Coronary artery (tissue), 2 donors: ENCODE measurements at regions not wholly inside any gene's neighbourhood (a gene's known extent, or its start where the extent isn't known, plus 50 kb on each side); places are given as distances from the start of the nearest gene placed in this dataset.

ENCODE experiments used
- DNase-seq: peaks from one replicate; pipeline ENCODE4 v3.0.0-alpha.2; 2017; ENCODE audit warnings: low spot score
- H3K27ac ChIP-seq, 2 donors: fragments of 200-600 bp; sonication (generic); one replicate each; pipeline ENCODE4 v1.5.1; 2016 to 2019
- H3K4me3 ChIP-seq: fragments of 200-600 bp; sonication (generic); 2 replicates; pipeline ENCODE4 v1.5.1; 2016; ENCODE audit warnings: mild to moderate bottlenecking, moderate library complexity
- TF ChIP-seq, protein P1 (sequence below): fragments of 200-600 bp; sonication (generic); IDR thresholded peaks from one replicate; pipeline ENCODE4 v1.5.1; 2019; ENCODE audit warnings: antibody characterized with exemption

DNA sequence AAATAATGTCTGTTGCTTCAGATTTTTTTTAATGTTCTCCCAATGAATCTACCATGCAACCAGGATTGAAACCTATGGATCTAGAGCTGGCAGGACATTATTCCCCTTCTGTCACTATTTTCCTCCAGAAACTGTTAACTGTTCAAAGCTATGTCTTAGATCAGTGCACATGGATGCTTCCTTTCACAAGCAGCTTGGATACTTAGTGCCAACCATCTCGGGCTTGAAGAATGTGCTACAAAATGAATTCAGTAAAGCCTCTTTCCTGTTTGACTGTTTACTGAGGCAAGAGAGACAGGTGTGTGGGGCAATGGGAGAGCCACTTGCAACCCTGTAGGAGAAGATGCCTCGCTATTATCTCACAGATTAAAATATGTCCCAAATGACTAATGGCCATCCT, 774.8 kb downstream of the KCTD16 start:
- TF ChIP-seq, protein P1, sequence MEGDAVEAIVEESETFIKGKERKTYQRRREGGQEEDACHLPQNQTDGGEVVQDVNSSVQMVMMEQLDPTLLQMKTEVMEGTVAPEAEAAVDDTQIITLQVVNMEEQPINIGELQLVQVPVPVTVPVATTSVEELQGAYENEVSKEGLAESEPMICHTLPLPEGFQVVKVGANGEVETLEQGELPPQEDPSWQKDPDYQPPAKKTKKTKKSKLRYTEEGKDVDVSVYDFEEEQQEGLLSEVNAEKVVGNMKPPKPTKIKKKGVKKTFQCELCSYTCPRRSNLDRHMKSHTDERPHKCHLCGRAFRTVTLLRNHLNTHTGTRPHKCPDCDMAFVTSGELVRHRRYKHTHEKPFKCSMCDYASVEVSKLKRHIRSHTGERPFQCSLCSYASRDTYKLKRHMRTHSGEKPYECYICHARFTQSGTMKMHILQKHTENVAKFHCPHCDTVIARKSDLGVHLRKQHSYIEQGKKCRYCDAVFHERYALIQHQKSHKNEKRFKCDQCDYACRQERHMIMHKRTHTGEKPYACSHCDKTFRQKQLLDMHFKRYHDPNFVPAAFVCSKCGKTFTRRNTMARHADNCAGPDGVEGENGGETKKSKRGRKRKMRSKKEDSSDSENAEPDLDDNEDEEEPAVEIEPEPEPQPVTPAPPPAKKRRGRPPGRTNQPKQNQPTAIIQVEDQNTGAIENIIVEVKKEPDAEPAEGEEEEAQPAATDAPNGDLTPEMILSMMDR: no peak
- no peak overlapping the region for H3K4me3 ChIP-seq
- no peak overlapping the region for H3K27ac ChIP-seq
- no peak for DNase-seq

DNA sequence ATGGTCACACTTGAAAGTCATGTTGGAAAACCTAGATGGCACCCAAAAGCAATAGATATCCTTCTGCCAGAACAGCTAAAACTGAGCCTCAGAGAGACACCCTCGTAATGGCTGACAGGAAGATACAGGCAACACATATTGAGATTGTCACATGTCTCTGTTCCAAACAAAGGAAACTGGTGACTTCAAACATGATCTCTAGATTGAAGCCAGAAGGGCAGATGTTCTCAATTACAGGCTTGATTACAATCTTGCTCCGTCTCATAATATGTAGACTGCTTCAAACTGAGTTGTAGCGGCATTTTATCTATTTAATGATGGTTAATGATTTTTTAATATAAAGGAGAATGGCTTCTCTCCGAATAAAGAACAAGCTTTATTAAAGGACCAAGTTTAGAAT, 774.3 kb downstream of the KCTD16 start:
- Histone ChIP-seq H3K4me3 (no peak overlapping the region), H3K27ac (no peak overlapping the region)
- no peak for DNase-seq
- TF ChIP-seq, protein P1: no peak

DNA sequence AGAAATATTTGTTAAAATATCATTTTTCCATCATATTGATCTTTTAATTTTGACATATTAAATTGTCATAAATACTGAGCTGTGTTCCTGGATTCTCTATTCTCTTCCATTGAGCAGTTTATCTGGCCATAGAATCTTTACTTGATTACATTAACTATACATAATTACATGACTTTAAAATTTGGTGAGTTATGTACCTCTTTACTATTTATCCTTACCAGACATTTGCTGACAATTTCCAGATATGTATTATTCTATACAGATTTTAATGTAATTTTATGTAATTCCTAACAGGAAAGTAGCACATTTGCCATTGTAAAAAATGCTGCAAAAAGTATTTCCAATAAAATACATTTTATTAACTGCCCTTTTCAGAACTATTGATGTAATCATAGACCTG, 770.3 kb downstream of the KCTD16 start:
- TF ChIP-seq, protein P1: no peak
- Histone ChIP-seq H3K4me3 (no peak overlapping the region), H3K27ac (no peak overlapping the region)
- DNase-seq: no peak

DNA sequence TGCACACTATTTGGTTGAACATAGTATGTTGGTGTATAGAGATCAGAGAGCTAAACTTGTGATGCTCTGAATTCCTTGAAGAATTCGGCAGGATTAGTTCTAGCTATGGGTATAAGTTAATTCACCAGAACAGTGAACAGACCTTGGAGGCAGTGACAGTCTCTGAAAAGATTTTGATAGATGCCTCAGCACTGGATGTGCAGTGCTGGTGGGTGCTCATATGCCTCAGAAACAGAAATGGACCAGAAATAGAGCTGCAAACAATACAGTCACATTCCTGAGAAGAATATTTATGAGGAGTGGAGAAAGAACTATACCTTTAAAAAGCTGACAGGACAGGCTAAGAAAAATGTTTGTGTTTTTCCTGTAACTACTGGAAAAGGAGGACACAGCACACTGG, 747.7 kb downstream of the KCTD16 start:
- DNase-seq: no peak
- Histone ChIP-seq H3K27ac (no peak overlapping the region), H3K4me3 (no peak overlapping the region)
- TF ChIP-seq, protein P1: no peak

DNA sequence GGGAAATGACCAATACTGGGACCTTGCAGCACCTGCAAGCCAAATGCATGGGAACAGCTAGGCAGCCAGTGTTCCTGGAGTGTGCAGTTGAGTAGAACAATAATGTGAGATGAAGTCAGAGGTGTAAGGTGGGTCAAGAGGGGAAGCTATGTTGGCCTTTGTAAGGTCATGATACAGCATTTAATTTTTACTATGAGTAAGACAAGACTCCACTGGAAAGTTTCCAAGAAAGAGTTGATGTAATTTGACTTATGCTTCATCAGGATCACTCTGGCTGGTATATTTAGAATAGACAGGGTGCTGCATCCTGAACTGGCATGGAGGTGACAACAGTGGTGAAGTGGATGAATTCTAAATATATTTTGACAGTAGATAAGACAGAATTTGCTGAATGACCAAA, 744.8 kb downstream of the KCTD16 start:
- TF ChIP-seq, protein P1: no peak
- H3K27ac ChIP-seq: no peak overlapping the region
- no peak overlapping the region for H3K4me3 ChIP-seq
- DNase-seq: no peak

DNA sequence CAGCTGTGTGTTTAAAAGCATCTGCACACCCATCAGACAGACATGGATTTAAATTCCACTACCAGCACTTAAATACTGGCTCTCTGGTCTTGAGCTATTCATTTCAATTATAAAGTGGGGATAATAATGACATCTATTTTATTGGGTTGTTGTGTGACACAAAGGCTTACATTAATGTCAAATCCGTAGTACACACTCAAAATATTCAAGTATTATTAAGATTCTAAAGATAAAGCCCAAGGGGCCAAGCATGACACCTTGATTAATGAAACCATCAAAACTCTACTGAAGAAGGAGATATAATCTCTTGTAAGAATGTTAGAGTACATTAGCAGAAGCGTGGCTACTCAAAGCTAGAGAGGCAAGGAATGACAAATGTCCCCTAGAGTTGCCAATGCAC, 743.0 kb downstream of the KCTD16 start:
- Histone ChIP-seq H3K27ac (no peak overlapping the region), H3K4me3 (no peak overlapping the region)
- DNase-seq: no peak
- TF ChIP-seq, protein P1: no peak

DNA sequence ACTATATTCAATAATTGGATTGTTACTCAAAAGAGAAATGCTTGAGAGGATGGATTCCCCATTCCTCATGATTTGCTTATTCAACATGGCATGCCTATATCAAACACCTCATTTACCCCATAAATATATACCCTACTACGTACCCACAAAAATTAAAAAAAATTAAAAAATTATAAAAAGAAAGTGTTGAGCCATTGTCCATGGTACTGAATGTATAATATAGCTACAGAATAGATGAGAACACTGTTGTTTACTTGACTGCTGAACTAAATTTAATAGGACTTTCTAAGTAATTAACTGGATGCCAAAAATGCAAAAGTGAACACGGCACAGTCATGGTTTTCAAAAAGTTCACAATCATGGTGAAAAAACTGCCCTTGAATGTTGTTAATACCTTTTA, 725.8 kb downstream of the KCTD16 start:
- Histone ChIP-seq H3K4me3 (no peak overlapping the region), H3K27ac (no peak overlapping the region)
- DNase-seq: no peak
- TF ChIP-seq, protein P1: no peak
